Testis (tissue), 2 donors: ENCODE measurements at regions not wholly inside any gene's neighbourhood (a gene's known extent, or its start where the extent isn't known, plus 50 kb on each side); places are given as distances from the start of the nearest gene placed in this dataset.

Experiments used
- CTCF ChIP-seq, 3 experiments: fragments of 450-650 bp in 2 of 3; fragments of 200-600 bp in 1 of 3; sonication (generic) in 1 of 3; IDR thresholded peaks; one replicate each; pipeline ENCODE4 v1.5.1; 2016 to 2019; ENCODE audit warnings: antibody characterized with exemption in 3 of 3, mild to moderate bottlenecking in 2 of 3, moderate library complexity in 1 of 3
- POLR2A ChIP-seq: fragments of 450-650 bp; IDR thresholded peaks from one replicate; pipeline ENCODE4 v1.6.1; 2017; ENCODE audit warnings: antibody characterized with exemption, mild to moderate bottlenecking, moderate library complexity

DNA sequence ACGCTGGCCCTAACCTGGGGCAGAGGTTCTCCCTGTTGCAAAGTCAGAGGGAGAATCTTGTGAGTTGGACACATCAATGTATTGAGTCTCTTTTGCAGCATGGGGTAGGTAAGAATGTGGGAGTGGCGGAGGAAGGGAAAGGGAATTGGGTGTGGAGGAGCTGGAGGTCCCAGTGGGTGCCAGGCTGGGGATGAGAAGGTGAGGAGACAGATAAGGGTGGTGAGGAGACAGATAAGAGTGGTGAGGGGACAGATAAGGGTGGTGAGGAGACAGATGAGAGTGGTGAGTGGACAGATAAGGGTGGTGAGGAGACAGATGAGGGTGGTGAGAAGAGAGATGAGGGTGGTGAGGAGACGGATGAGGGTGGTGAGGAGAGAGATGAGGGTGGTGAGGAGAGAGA, 72.9 kb upstream of the SFSWAP start:
- TF ChIP-seq CTCF (IDR thresholded peaks at IDR 0.05) (no peak), POLR2A (no peak)
